A549 (cell line): ENCODE measurements at regions not wholly inside any gene's neighbourhood (a gene's known extent, or its start where the extent isn't known, plus 50 kb on each side); places are given as distances from the start of the nearest gene placed in this dataset.

ENCODE experiments used
- ATAC-seq, 2 experiments: fragments of 200-7000 bp in 1 of 2; fragments of >200 bp in 1 of 2; cut with Nextera tagmentation in 1 of 2; cut with Tn5 transposase in 1 of 2; 3 replicates each; pipeline versions ENCODE4 v1.8.0 to v1.9.1; 2018 to 2020; ENCODE audit warnings: mild to moderate bottlenecking in 1 of 2, moderate library complexity in 1 of 2
- CTCF ChIA-PET: fragments of 300-600 bp; sonication (Branson Sonifier 250); formaldehyde crosslinking; extraction: SDS; loops from one replicate; lab custom pipeline; 2021; ENCODE audit warnings: antibody characterized with exemption, inconsistent platforms; lab: Yijun Ruan, JAX
- POLR2A ChIA-PET: fragments of 350-600 bp; formaldehyde crosslinking; extraction: SDS; loops from one replicate; lab custom pipeline; 2021; ENCODE audit warnings: antibody characterized with exemption, inconsistent platforms; lab: Yijun Ruan, JAX
- DNase-seq, 2 experiments: peaks; one replicate each; pipeline versions ENCODE4 v3.0.0 to v3.0.0-alpha.2; 2011 to 2016; ENCODE audit warnings: low read depth in 1 of 2, low spot score in 1 of 2
- FAIRE-seq: peaks from 2 replicates; lab custom pipeline; 2011; peaks lifted over from hg19 to GRCh38; lab: Jason Lieb, UNC
- H3K27ac ChIP-seq, 2 experiments: fragments of >200 bp; sonication (Bioruptor Twin); formaldehyde crosslinking; 3 replicates each; pipeline ENCODE4 v1.5.1; 2016 to 2017
- H3K4me1 ChIP-seq: fragments of >200 bp; sonication (Bioruptor Twin); formaldehyde crosslinking; 3 replicates; pipeline ENCODE4 v1.6.1; 2016
- H3K4me2 ChIP-seq: fragments of >200 bp; sonication (Bioruptor Twin); formaldehyde crosslinking; 3 replicates; pipeline ENCODE4 v1.6.1; 2016
- H3K4me3 ChIP-seq: fragments of >200 bp; sonication (Bioruptor Twin); formaldehyde crosslinking; 3 replicates; pipeline ENCODE4 v1.5.1; 2016
- H3K9me3 ChIP-seq: fragments of >200 bp; sonication (Bioruptor Twin); formaldehyde crosslinking; 3 replicates; pipeline ENCODE4 v1.6.1; 2016
- CBX8 ChIP-seq: fragments of 200-600 bp; sonication (generic); IDR thresholded peaks from 2 replicates; pipeline ENCODE4 v1.6.1; 2016
- CEBPB ChIP-seq, 2 experiments: fragments of >200 bp in 1 of 2; sonication (Bioruptor Twin) in 1 of 2; formaldehyde crosslinking in 1 of 2; IDR thresholded peaks; 2 replicates each; pipeline ENCODE4 v1.6.1; 2012 to 2016
- CHD4 ChIP-seq: fragments of 200-600 bp; sonication (generic); IDR thresholded peaks from 2 replicates; pipeline ENCODE4 v1.6.1; 2016; ENCODE audit warnings: antibody characterized with exemption, mild to moderate bottlenecking, borderline replicate concordance
- EHF ChIP-seq: fragments of 250-450 bp; sonication (Bioruptor Pico); IDR thresholded peaks from 2 replicates; pipeline ENCODE4 v1.5.0; 2020; ENCODE audit warnings: mild to moderate bottlenecking
- EHMT2 ChIP-seq: fragments of 200-600 bp; sonication (generic); IDR thresholded peaks from 2 replicates; pipeline ENCODE4 v1.6.1; 2016; ENCODE audit warnings: antibody characterized with exemption, low read depth, mild to moderate bottlenecking, moderate library complexity
- ESRRA ChIP-seq: fragments of 150-350 bp; IDR thresholded peaks from 2 replicates; pipeline ENCODE4 v1.6.1; 2014; ENCODE audit warnings: mild to moderate bottlenecking, low read length, borderline replicate concordance
- GATA3 ChIP-seq: IDR thresholded peaks from 2 replicates; pipeline ENCODE4 v1.6.1; 2012; ENCODE audit warnings: borderline replicate concordance
- HDAC2 ChIP-seq: fragments of 200-600 bp; sonication (generic); IDR thresholded peaks from 2 replicates; pipeline ENCODE4 v1.6.1; 2016
- HOXA7 ChIP-seq: fragments of 250-450 bp; sonication (Bioruptor Pico); IDR thresholded peaks from 2 replicates; pipeline ENCODE4 v1.5.0; 2020; ENCODE audit warnings: mild to moderate bottlenecking, moderate library complexity
- KDM1A ChIP-seq: fragments of 200-600 bp; sonication (generic); IDR thresholded peaks from 2 replicates; pipeline ENCODE4 v1.6.1; 2016; ENCODE audit warnings: low read depth, mild to moderate bottlenecking
- KDM5A ChIP-seq: fragments of 200-600 bp; sonication (generic); IDR thresholded peaks from 2 replicates; pipeline ENCODE4 v1.6.1; 2016; ENCODE audit warnings: antibody characterized with exemption, mild to moderate bottlenecking
- MAFK ChIP-seq: fragments of 450-650 bp; IDR thresholded peaks from 2 replicates; pipeline ENCODE4 v1.6.1; 2014; ENCODE audit not compliant: partially characterized antibody
- MAZ ChIP-seq: fragments of 150-350 bp; IDR thresholded peaks from 2 replicates; pipeline ENCODE4 v1.6.1; 2014; ENCODE audit warnings: antibody characterized with exemption, low read depth, low read length, borderline replicate concordance
- NFE2L2 ChIP-seq: fragments of 150-350 bp; conservative IDR thresholded peaks from 2 replicates; pipeline ENCODE4 v1.6.1; 2014; ENCODE audit warnings: low read length
- PHF8 ChIP-seq: fragments of 200-600 bp; sonication (generic); IDR thresholded peaks from 2 replicates; pipeline ENCODE4 v1.6.1; 2016; ENCODE audit warnings: low read depth, mild to moderate bottlenecking, antibody characterized with exemption, moderate library complexity, borderline replicate concordance
- POLR2AphosphoS2 ChIP-seq: conservative IDR thresholded peaks from 2 replicates; pipeline ENCODE4 v1.6.1; 2012; ENCODE audit warnings: low read length, improper control_type of control experiment, inconsistent platforms
- RARB ChIP-seq: fragments of 250-450 bp; sonication (Bioruptor Pico); IDR thresholded peaks from 2 replicates; pipeline ENCODE4 v1.8.0; 2021; ENCODE audit warnings: mild to moderate bottlenecking, moderate library complexity
- RCOR1 ChIP-seq: fragments of 150-350 bp; IDR thresholded peaks from 2 replicates; pipeline ENCODE4 v1.6.1; 2014; ENCODE audit warnings: antibody characterized with exemption, low read length, low read depth
- RNF2 ChIP-seq: fragments of 200-600 bp; sonication (generic); IDR thresholded peaks from 2 replicates; pipeline ENCODE4 v1.6.1; 2016; ENCODE audit warnings: low read depth, mild to moderate bottlenecking, antibody characterized with exemption, moderate library complexity, borderline replicate concordance
- SMC3 ChIP-seq: fragments of >200 bp; sonication (Bioruptor Twin); formaldehyde crosslinking; IDR thresholded peaks from 3 replicates; pipeline ENCODE4 v1.6.1; 2018; ENCODE audit warnings: inconsistent platforms
- TFCP2L1 ChIP-seq: fragments of 250-450 bp; sonication (Bioruptor Pico); IDR thresholded peaks from 2 replicates; pipeline ENCODE4 v1.5.0; 2021; ENCODE audit warnings: mild to moderate bottlenecking
- TP53 ChIP-seq: fragments of 250-450 bp; sonication (Bioruptor Pico); IDR thresholded peaks from 2 replicates; pipeline ENCODE4 v1.5.0; 2021; ENCODE audit warnings: mild to moderate bottlenecking, moderate library complexity
- ZC3H11A ChIP-seq: fragments of 450-650 bp; IDR thresholded peaks from 2 replicates; pipeline ENCODE4 v1.6.1; 2014; ENCODE audit warnings: antibody characterized with exemption, mild to moderate bottlenecking
- ZNF302 ChIP-seq: fragments of 250-450 bp; sonication (Bioruptor Pico); IDR thresholded peaks from 2 replicates; pipeline ENCODE4 v1.9.0; 2021; ENCODE audit warnings: inconsistent platforms, mild to moderate bottlenecking, moderate library complexity
- ZSCAN20 ChIP-seq: fragments of 250-450 bp; sonication (Bioruptor Pico); IDR thresholded peaks from 2 replicates; pipeline ENCODE4 v1.8.0; 2022; ENCODE audit warnings: mild to moderate bottlenecking, moderate library complexity
- WGBS: methylation state at CpG from one replicate; pipeline ENCODE4 v1.1.6; 2017; ENCODE audit errors: missing lambda C conversion rate; 5-methylcytosine and 5-hydroxymethylcytosine counted together
- TF ChIP-seq, protein P1 (sequence below): fragments of 250-450 bp; sonication (Bioruptor Pico); IDR thresholded peaks from 2 replicates; pipeline ENCODE4 v1.5.0; 2021; ENCODE audit warnings: mild to moderate bottlenecking, moderate library complexity, borderline replicate concordance
- TF ChIP-seq, protein P2 (sequence below): fragments of >200 bp; sonication (Bioruptor Twin); formaldehyde crosslinking; IDR thresholded peaks from 3 replicates; pipeline ENCODE4 v1.6.1; 2016
- TF ChIP-seq, protein P3 (sequence below): fragments of >200 bp; sonication (Bioruptor Twin); formaldehyde crosslinking; IDR thresholded peaks from 2 replicates; pipeline ENCODE4 v1.6.1; 2016
- TF ChIP-seq, protein P4 (sequence below): IDR thresholded peaks from 2 replicates; pipeline ENCODE4 v1.6.1; 2012; ENCODE audit warnings: low read depth, borderline replicate concordance

DNA sequence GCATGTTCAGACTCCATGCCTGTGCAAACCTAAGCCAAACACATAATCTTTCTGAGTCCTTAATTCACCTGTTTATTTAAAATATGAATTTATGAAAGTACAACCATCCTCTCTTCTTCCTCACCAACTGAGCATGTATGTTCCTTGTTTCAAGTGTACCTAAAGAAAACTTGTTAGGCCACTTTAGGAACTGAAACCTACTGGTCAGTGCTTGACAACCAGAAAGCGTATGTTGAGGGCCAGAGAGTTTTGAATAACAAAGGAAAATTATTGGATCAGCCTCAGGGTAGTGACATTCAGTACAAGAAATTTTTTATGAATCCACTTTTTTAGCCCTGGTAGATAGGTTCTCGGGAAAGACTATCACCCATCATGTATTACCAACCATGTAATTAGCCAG lies 847.6 kb upstream of the CELF4 start:
- POLR2A ChIA-PET = no interaction called here
- H3K9me3 ChIP-seq = no peaks in the 10 kb centered on the region
- WGBS = 0% methylated on average over 2 of the region's 2 CpGs
- CTCF ChIA-PET = no interaction called here
- no peak for FAIRE-seq
- TF ChIP-seq CEBPB (IDR thresholded peaks at IDR 0.05) (no peak), RARB (CRISPR knock-in tag) (no peak), HOXA7 (CRISPR knock-in tag) (no peak), KDM1A (no peak), PHF8 (no peak), ZSCAN20 (CRISPR knock-in tag) (no peak), ZNF302 (CRISPR knock-in tag) (no peak), RCOR1 (no peak), ZC3H11A (no peak), HDAC2 (no peak), EHF (CRISPR knock-in tag) (no peak), MAFK (no peak), CBX8 (no peak), TFCP2L1 (CRISPR knock-in tag) (no peak), POLR2AphosphoS2 (no peak), ESRRA (no peak), RNF2 (no peak)
- TF ChIP-seq, protein P1, sequence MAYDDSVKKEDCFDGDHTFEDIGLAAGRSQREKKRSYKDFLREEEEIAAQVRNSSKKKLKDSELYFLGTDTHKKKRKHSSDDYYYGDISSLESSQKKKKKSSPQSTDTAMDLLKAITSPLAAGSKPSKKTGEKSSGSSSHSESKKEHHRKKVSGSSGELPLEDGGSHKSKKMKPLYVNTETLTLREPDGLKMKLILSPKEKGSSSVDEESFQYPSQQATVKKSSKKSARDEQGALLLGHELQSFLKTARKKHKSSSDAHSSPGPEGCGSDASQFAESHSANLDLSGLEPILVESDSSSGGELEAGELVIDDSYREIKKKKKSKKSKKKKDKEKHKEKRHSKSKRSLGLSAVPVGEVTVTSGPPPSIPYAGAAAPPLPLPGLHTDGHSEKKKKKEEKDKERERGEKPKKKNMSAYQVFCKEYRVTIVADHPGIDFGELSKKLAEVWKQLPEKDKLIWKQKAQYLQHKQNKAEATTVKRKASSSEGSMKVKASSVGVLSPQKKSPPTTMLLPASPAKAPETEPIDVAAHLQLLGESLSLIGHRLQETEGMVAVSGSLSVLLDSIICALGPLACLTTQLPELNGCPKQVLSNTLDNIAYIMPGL (CRISPR knock-in tag) = no peak
- TF ChIP-seq, protein P2, sequence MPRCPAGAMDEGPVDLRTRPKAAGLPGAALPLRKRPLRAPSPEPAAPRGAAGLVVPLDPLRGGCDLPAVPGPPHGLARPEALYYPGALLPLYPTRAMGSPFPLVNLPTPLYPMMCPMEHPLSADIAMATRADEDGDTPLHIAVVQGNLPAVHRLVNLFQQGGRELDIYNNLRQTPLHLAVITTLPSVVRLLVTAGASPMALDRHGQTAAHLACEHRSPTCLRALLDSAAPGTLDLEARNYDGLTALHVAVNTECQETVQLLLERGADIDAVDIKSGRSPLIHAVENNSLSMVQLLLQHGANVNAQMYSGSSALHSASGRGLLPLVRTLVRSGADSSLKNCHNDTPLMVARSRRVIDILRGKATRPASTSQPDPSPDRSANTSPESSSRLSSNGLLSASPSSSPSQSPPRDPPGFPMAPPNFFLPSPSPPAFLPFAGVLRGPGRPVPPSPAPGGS = no peak
- TF ChIP-seq, protein P3, sequence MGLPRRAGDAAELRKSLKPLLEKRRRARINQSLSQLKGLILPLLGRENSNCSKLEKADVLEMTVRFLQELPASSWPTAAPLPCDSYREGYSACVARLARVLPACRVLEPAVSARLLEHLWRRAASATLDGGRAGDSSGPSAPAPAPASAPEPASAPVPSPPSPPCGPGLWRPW = no peak
- no peaks in the 10 kb centered on the region for H3K4me1 ChIP-seq
- no peak overlapping the region for H3K4me3 ChIP-seq
- H3K4me2 ChIP-seq = no peak overlapping the region
- no peak overlapping the region for H3K27ac ChIP-seq
- no peak for DNase-seq
- no peak for ATAC-seq

DNA sequence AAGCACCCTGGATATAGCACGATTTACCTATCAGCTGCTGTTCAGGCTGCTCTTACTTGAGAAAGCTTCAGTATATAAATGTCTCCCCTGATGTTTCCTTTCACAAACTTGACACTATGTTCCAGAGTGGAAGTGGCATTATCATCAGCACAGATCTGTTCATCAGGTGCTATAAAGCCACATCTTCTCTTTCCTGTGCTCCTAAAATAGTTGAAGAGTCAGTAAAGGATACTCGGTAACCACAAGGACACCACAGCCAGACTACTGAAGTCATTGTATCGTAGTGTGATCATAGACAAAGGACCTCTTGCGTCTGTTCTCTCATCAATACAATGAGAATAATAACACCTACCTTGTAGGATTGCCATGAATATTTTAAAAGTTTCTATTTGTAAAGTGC lies 841.0 kb upstream of the CELF4 start:
- Histone ChIP-seq H3K4me3 (no peak overlapping the region), H3K4me2 (no peak overlapping the region), H3K4me1 (no peaks in the 10 kb centered on the region), H3K27ac (no peak overlapping the region), H3K9me3 (no peaks in the 10 kb centered on the region)
- DNase-seq (no peak), ATAC-seq (no peak), FAIRE-seq (no peak)
- TF ChIP-seq POLR2AphosphoS2 (no peak), ZNF302 (CRISPR knock-in tag) (no peak), RARB (CRISPR knock-in tag) (no peak), KDM1A (no peak), ESRRA (no peak), GATA3 (no peak), TP53 (CRISPR knock-in tag) (no peak), NFE2L2 (no peak), MAZ (no peak), EHMT2 (no peak), KDM5A (no peak), SMC3 (no peak), CHD4 (no peak), TFCP2L1 (CRISPR knock-in tag) (no peak), EHF (CRISPR knock-in tag) (no peak), CEBPB (IDR thresholded peaks at IDR 0.05) (no peak)
- TF ChIP-seq, protein P4, sequence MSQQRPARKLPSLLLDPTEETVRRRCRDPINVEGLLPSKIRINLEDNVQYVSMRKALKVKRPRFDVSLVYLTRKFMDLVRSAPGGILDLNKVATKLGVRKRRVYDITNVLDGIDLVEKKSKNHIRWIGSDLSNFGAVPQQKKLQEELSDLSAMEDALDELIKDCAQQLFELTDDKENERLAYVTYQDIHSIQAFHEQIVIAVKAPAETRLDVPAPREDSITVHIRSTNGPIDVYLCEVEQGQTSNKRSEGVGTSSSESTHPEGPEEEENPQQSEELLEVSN = no peak
- TF ChIP-seq, protein P1 (CRISPR knock-in tag) = no peak
- TF ChIP-seq, protein P2 = no peak
- ChIA-PET CTCF (no interaction called here), POLR2A (no interaction called here)
- WGBS = 0% methylated on average over 4 of the region's 4 CpGs
